SK-N-SH (cell line): ENCODE measurements at regions not wholly inside any gene's neighbourhood (a gene's known extent, or its start where the extent isn't known, plus 50 kb on each side); places are given as distances from the start of the nearest gene placed in this dataset.

Experiments used
- CHD2 ChIP-seq: fragments of 150-350 bp; IDR thresholded peaks from 2 replicates; pipeline ENCODE4 v1.6.1; 2018; ENCODE audit warnings: low read length; ENCODE audit not compliant: partially characterized antibody
- CTCF ChIP-seq: fragments of 200-600 bp; sonication (generic); IDR thresholded peaks from 2 replicates; pipeline ENCODE4 v1.6.1; 2017; ENCODE audit warnings: antibody characterized with exemption, mild to moderate bottlenecking, moderate library complexity
- EP300 ChIP-seq, 2 experiments: IDR thresholded peaks; 2 replicates each; pipeline versions ENCODE4 v1.4.0 to v1.6.1; 2012; ENCODE audit warnings: borderline replicate concordance in 1 of 2, low read depth in 1 of 2, low read length in 1 of 2
- EZH2phosphoT487 ChIP-seq: fragments of 200-600 bp; sonication (generic); IDR thresholded peaks from 2 replicates; pipeline ENCODE4 v1.6.1; 2017; ENCODE audit warnings: low read depth, mixed run types, mild to moderate bottlenecking, antibody characterized with exemption, moderate library complexity, borderline replicate concordance
- JUND ChIP-seq: IDR thresholded peaks from 2 replicates; pipeline ENCODE4 v1.4.0; 2012
- MAX ChIP-seq: IDR thresholded peaks from 2 replicates; pipeline ENCODE4 v1.4.0; 2012; ENCODE audit warnings: low read depth
- MXI1 ChIP-seq: IDR thresholded peaks from 2 replicates; pipeline ENCODE4 v1.6.1; 2012; ENCODE audit warnings: mild to moderate bottlenecking, low read depth, low read length, improper control_type of control experiment
- NRF1 ChIP-seq: IDR thresholded peaks from 2 replicates; pipeline ENCODE4 v1.6.1; 2012; ENCODE audit warnings: low read depth, mild to moderate bottlenecking, low read length
- REST ChIP-seq: IDR thresholded peaks from 2 replicates; pipeline ENCODE4 v1.6.1; 2012; ENCODE audit warnings: mild to moderate bottlenecking, low read depth, low read length, moderate library complexity
- SIN3A ChIP-seq: IDR thresholded peaks from 2 replicates; pipeline ENCODE4 v1.6.1; 2012; ENCODE audit warnings: low read depth, mild to moderate bottlenecking, low read length, moderate library complexity, borderline replicate concordance

- TF ChIP-seq EP300 (IDR thresholded peaks at IDR 0.05; ENCODE audit: borderline replicate concordance in 1 of 2, low read depth in 1 of 2, low read length in 1 of 2), result no peak
- 0 out of 2 replicates have a peak, but pooled peaks have one; percentile 15 for TF ChIP-seq CTCF
- no peak for TF ChIP-seq JUND
- TF ChIP-seq MAX, result no peak
- no peak for TF ChIP-seq EZH2phosphoT487
- no peak for TF ChIP-seq REST
- TF ChIP-seq NRF1, result no peak
- no peak for TF ChIP-seq SIN3A
- TF ChIP-seq MXI1, result no peak
- no peak for TF ChIP-seq CHD2
These were observed 190.5 kb upstream of the PLXNC1 start for GRCh38 chr12:93957870-93958269.
